MCF 10A (cell line): ENCODE measurements at regions not wholly inside any gene's neighbourhood (a gene's known extent, or its start where the extent isn't known, plus 50 kb on each side); places are given as distances from the start of the nearest gene placed in this dataset.

Experiments
- BruUV-seq: library from RNA; stranded (reverse); fragments of 400-500 nt; replicated peaks from 2 replicates; lab custom pipeline; 2021; lab: Mats Ljungman, UMichigan
- CTCF ChIA-PET: fragments of 300-600 bp; sonication (Branson Sonifier 250); formaldehyde crosslinking; extraction: SDS; loops from one replicate; lab custom pipeline; 2021; ENCODE audit warnings: antibody characterized with exemption, inconsistent platforms; lab: Yijun Ruan, JAX
- POLR2A ChIA-PET: fragments of 300-600, 350-650 bp; sonication (Branson Sonifier 250); formaldehyde crosslinking; extraction: SDS; loops from one replicate; lab custom pipeline; 2020; ENCODE audit warnings: antibody characterized with exemption, inconsistent platforms; lab: Yijun Ruan, JAX
- DNase-seq: peaks from one replicate; pipeline ENCODE4 v3.0.0-alpha.2; 2018; ENCODE audit not compliant: unreplicated experiment
- H3K27ac Mint-ChIP-seq: one replicate; pipeline ENCODE4 v1.8.0; 2022; ENCODE audit warnings: mild to moderate bottlenecking, low read depth, mixed read lengths; ENCODE audit not compliant: unreplicated experiment
- H3K27me3 Mint-ChIP-seq: one replicate; pipeline ENCODE4 v1.8.0; 2022; ENCODE audit warnings: mixed read lengths; ENCODE audit not compliant: insufficient read depth, unreplicated experiment
- H3K36me3 Mint-ChIP-seq: one replicate; pipeline ENCODE4 v1.8.0; 2022; ENCODE audit warnings: mild to moderate bottlenecking, moderate library complexity, mixed read lengths; ENCODE audit not compliant: insufficient read depth, unreplicated experiment
- H3K4me1 Mint-ChIP-seq: one replicate; pipeline ENCODE4 v1.8.0; 2022; ENCODE audit warnings: mixed read lengths; ENCODE audit not compliant: insufficient read depth, unreplicated experiment
- H3K4me3 Mint-ChIP-seq: one replicate; pipeline ENCODE4 v1.8.0; 2022; ENCODE audit warnings: mild to moderate bottlenecking, moderate library complexity, mixed read lengths; ENCODE audit not compliant: unreplicated experiment
- H3K9me3 Mint-ChIP-seq: one replicate; pipeline ENCODE4 v1.8.0; 2022; ENCODE audit warnings: mixed read lengths; ENCODE audit not compliant: unreplicated experiment
- CTCF ChIP-seq: fragments of 200-600 bp; IDR thresholded peaks from one replicate; pipeline ENCODE4 v1.8.0; 2022; ENCODE audit warnings: antibody characterized with exemption, mild to moderate bottlenecking; ENCODE audit not compliant: unreplicated experiment
- intact Hi-C: fragments of 100-400 bp; cut with micrococcal nuclease; formaldehyde crosslinking; loops from 2 replicates; pipeline ENCODE4 v1.14.1; 2022

- POLR2A ChIA-PET, result no interaction called here
- no peak for DNase-seq
- no peaks in the 10 kb centered on the region for H3K27me3 Mint-ChIP-seq
- H3K9me3 Mint-ChIP-seq, result peaks cover 8% of the 10 kb centered on the region
- H3K27ac Mint-ChIP-seq, result no peak overlapping the region
- no peak for TF ChIP-seq CTCF
- no peak overlapping the region for H3K4me3 Mint-ChIP-seq
- CTCF ChIA-PET, result no interaction called here
- intact Hi-C loops, result no loop called here
- H3K4me1 Mint-ChIP-seq, result no peaks in the 10 kb centered on the region
- peaks cover 4% of the 10 kb centered on the region for H3K36me3 Mint-ChIP-seq
- no TSS peak for BruUV-seq
Measured at GRCh38 chr11:116249561-116249960, 523.2 kb downstream of the BUD13 start.

- no peak for TF ChIP-seq CTCF
- ChIA-PET CTCF (interaction anchor here (1.0 kb wide), 1 partner anchor 17 kb away, joined by 3 read pairs; no protein-coding TSS in a partner anchor), POLR2A (no interaction called here)
- Mint-ChIP-seq H3K27ac (no peak overlapping the region), H3K4me1 (no peaks in the 10 kb centered on the region), H3K36me3 (no peaks in the 10 kb centered on the region), H3K27me3 (no peaks in the 10 kb centered on the region), H3K4me3 (no peak overlapping the region), H3K9me3 (peaks cover 18% of the 10 kb centered on the region)
- intact Hi-C loops, result no loop called here
- no TSS peak for BruUV-seq
- DNase-seq, result no peak
Measured at GRCh38 chr11:116244889-116245288, 527.9 kb downstream of the BUD13 start.

GRCh38 chr11:116244439-116244838 lies 528.3 kb downstream of the BUD13 start:
- POLR2A ChIA-PET, result no interaction called here
- no TSS peak for BruUV-seq

GRCh38 chr11:116243991-116244390 lies 528.8 kb downstream of the BUD13 start:
- DNase-seq, result no peak
- Mint-ChIP-seq H3K4me1 (no peaks in the 10 kb centered on the region), H3K4me3 (no peak overlapping the region), H3K36me3 (no peaks in the 10 kb centered on the region), H3K9me3 (peaks cover 27% of the 10 kb centered on the region), H3K27me3 (no peaks in the 10 kb centered on the region), H3K27ac (no peak overlapping the region)
- no TSS peak for BruUV-seq
- ChIA-PET POLR2A (no interaction called here), CTCF (no interaction called here)
- no peak for TF ChIP-seq CTCF
- intact Hi-C loops, result no loop called here

More at GRCh38 chr11:116244439-116244838, 528.3 kb downstream of the BUD13 start:
- peaks cover 23% of the 10 kb centered on the region for H3K9me3 Mint-ChIP-seq
- H3K36me3 Mint-ChIP-seq, result no peaks in the 10 kb centered on the region
- no peak overlapping the region for H3K27ac Mint-ChIP-seq
- TF ChIP-seq CTCF, result no peak
- intact Hi-C loops, result no loop called here
- no peaks in the 10 kb centered on the region for H3K4me1 Mint-ChIP-seq
- no peak overlapping the region for H3K4me3 Mint-ChIP-seq
- H3K27me3 Mint-ChIP-seq, result no peaks in the 10 kb centered on the region
- CTCF ChIA-PET, result no interaction called here
- DNase-seq, result no peak
